ENCODE measurements at regions not wholly inside any gene's neighbourhood (a gene's known extent, or its start where the extent isn't known, plus 50 kb on each side); places are given as distances from the start of the nearest gene placed in this dataset.

DNA sequence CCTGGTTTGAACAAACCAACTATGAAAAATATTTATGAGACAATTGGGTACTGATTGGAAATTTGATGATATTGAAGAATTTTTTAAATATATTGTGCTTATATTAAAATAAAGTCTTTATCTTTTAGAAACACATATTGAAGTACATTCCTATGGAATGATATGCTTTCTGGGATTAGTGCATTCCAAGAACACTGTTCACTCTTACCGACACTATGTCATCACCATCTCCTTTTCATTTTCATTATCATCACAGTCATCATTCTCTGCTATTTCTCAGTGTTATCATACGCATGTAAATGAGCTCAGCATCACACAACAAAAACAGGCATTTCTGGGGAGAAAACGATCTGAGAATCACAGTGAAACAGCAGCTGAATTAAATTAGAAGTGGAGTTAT is 513.3 kb upstream of the CCDC196 start (continued):
- TF ChIP-seq DPF2 (IDR thresholded peaks at IDR 0.05): no peak
- TF ChIP-seq, protein P1, sequence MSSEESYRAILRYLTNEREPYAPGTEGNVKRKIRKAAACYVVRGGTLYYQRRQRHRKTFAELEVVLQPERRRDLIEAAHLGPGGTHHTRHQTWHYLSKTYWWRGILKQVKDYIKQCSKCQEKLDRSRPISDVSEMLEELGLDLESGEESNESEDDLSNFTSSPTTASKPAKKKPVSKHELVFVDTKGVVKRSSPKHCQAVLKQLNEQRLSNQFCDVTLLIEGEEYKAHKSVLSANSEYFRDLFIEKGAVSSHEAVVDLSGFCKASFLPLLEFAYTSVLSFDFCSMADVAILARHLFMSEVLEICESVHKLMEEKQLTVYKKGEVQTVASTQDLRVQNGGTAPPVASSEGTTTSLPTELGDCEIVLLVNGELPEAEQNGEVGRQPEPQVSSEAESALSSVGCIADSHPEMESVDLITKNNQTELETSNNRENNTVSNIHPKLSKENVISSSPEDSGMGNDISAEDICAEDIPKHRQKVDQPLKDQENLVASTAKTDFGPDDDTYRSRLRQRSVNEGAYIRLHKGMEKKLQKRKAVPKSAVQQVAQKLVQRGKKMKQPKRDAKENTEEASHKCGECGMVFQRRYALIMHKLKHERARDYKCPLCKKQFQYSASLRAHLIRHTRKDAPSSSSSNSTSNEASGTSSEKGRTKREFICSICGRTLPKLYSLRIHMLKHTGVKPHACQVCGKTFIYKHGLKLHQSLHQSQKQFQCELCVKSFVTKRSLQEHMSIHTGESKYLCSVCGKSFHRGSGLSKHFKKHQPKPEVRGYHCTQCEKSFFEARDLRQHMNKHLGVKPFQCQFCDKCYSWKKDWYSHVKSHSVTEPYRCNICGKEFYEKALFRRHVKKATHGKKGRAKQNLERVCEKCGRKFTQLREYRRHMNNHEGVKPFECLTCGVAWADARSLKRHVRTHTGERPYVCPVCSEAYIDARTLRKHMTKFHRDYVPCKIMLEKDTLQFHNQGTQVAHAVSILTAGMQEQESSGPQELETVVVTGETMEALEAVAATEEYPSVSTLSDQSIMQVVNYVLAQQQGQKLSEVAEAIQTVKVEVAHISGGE (CRISPR knock-in tag; IDR thresholded peaks at IDR 0.05): no peak

DNA sequence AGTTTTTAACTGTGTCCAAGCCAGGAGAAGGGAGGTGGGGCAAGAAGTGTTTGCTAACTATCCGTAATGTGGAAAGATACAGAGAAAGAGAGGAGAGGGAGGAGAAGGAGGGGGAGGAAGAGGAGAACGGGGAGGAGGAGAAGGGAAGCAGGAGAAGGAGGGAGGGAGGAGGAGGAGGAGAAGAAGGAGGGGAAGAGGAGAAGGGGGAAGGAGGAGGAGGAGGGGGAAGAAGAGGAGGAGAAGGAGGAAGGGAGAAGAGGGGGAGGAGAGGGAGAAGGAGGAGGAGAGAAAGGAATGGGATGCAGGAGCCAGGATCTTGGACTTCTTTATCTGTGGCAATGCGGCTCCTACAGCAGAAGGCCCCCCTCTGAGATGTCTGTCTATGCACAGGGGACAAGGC is 510.3 kb upstream of the CCDC196 start:
- Histone ChIP-seq H2AFZ (ENCODE audit: control insufficient read depth, low read depth, low read length) (no peak overlapping the region), H3K27ac (ENCODE audit: control insufficient read depth, insufficient read depth) (no peak overlapping the region)
- TF ChIP-seq, protein P2, sequence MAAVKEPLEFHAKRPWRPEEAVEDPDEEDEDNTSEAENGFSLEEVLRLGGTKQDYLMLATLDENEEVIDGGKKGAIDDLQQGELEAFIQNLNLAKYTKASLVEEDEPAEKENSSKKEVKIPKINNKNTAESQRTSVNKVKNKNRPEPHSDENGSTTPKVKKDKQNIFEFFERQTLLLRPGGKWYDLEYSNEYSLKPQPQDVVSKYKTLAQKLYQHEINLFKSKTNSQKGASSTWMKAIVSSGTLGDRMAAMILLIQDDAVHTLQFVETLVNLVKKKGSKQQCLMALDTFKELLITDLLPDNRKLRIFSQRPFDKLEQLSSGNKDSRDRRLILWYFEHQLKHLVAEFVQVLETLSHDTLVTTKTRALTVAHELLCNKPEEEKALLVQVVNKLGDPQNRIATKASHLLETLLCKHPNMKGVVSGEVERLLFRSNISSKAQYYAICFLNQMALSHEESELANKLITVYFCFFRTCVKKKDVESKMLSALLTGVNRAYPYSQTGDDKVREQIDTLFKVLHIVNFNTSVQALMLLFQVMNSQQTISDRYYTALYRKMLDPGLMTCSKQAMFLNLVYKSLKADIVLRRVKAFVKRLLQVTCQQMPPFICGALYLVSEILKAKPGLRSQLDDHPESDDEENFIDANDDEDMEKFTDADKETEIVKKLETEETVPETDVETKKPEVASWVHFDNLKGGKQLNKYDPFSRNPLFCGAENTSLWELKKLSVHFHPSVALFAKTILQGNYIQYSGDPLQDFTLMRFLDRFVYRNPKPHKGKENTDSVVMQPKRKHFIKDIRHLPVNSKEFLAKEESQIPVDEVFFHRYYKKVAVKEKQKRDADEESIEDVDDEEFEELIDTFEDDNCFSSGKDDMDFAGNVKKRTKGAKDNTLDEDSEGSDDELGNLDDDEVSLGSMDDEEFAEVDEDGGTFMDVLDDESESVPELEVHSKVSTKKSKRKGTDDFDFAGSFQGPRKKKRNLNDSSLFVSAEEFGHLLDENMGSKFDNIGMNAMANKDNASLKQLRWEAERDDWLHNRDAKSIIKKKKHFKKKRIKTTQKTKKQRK (IDR thresholded peaks at IDR 0.05; ENCODE audit: low read depth, low read length): no peak
- TF ChIP-seq CREM (IDR thresholded peaks at IDR 0.05; ENCODE audit: low read depth) (no peak), RELA (IDR thresholded peaks at IDR 0.05; ENCODE audit: borderline replicate concordance, partially characterized antibody) (no peak), MYC (IDR thresholded peaks at IDR 0.05; ENCODE audit: insufficient read depth, insufficient read length, insufficient replicate concordance, low read length, severe bottlenecking) (no peak), SMC3 (IDR thresholded peaks at IDR 0.05; ENCODE audit: borderline replicate concordance, low read length) (no peak), BCL11A (IDR thresholded peaks at IDR 0.05; ENCODE audit: low read depth, low read length) (no peak), EGR1 (IDR thresholded peaks at IDR 0.05; ENCODE audit: borderline replicate concordance in 1 of 2, low read depth in 2 of 2, low read length in 2 of 2) (no peak), MYB (IDR thresholded peaks at IDR 0.05; ENCODE audit: borderline replicate concordance, low read depth, low read length) (no peak)
- TF ChIP-seq, protein P3, sequence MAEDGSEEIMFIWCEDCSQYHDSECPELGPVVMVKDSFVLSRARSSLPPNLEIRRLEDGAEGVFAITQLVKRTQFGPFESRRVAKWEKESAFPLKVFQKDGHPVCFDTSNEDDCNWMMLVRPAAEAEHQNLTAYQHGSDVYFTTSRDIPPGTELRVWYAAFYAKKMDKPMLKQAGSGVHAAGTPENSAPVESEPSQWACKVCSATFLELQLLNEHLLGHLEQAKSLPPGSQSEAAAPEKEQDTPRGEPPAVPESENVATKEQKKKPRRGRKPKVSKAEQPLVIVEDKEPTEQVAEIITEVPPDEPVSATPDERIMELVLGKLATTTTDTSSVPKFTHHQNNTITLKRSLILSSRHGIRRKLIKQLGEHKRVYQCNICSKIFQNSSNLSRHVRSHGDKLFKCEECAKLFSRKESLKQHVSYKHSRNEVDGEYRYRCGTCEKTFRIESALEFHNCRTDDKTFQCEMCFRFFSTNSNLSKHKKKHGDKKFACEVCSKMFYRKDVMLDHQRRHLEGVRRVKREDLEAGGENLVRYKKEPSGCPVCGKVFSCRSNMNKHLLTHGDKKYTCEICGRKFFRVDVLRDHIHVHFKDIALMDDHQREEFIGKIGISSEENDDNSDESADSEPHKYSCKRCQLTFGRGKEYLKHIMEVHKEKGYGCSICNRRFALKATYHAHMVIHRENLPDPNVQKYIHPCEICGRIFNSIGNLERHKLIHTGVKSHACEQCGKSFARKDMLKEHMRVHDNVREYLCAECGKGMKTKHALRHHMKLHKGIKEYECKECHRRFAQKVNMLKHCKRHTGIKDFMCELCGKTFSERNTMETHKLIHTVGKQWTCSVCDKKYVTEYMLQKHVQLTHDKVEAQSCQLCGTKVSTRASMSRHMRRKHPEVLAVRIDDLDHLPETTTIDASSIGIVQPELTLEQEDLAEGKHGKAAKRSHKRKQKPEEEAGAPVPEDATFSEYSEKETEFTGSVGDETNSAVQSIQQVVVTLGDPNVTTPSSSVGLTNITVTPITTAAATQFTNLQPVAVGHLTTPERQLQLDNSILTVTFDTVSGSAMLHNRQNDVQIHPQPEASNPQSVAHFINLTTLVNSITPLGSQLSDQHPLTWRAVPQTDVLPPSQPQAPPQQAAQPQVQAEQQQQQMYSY (CRISPR knock-in tag; IDR thresholded peaks at IDR 0.05): no peak
- TF ChIP-seq, protein P4, sequence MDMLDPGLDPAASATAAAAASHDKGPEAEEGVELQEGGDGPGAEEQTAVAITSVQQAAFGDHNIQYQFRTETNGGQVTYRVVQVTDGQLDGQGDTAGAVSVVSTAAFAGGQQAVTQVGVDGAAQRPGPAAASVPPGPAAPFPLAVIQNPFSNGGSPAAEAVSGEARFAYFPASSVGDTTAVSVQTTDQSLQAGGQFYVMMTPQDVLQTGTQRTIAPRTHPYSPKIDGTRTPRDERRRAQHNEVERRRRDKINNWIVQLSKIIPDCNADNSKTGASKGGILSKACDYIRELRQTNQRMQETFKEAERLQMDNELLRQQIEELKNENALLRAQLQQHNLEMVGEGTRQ (IDR thresholded peaks at IDR 0.05; ENCODE audit: borderline replicate concordance, low read depth, low read length): no peak

More for the DNA sequence above, 510.3 kb upstream of the CCDC196 start:
- intact Hi-C loops (cut with micrococcal nuclease; ENCODE audit: unreplicated experiment): no loop called here
- Histone ChIP-seq H3K4me3 (no peak overlapping the region), H3K36me3 (ENCODE audit: control insufficient read depth in 2 of 2, insufficient read depth in 2 of 2, low read length in 1 of 2) (no peaks in the 10 kb centered on the region), H3K9me3 (replicated peaks; ENCODE audit: control insufficient read depth, insufficient read depth, low read length) (no peaks in the 10 kb centered on the region; the same call in 2 of the 3 replicates), H4K20me1 (ENCODE audit: control insufficient read depth, insufficient read depth) (no peaks in the 10 kb centered on the region), H3K4me1 (ENCODE audit: control insufficient read depth, insufficient read depth, low read length) (no peaks in the 10 kb centered on the region), H3K9ac (ENCODE audit: control insufficient read depth, insufficient read depth, low read length) (no peak overlapping the region), H3K27me3 (replicated peaks in 1 of 2; ENCODE audit: control insufficient read depth in 2 of 2, insufficient read depth in 2 of 2, low read length in 1 of 2) (peaks cover 0 to 4% of the 10 kb centered on the region in 2 experiments; a peak in 1 of 4 replicates), H3K4me2 (ENCODE audit: control insufficient read depth, insufficient read depth) (no peak overlapping the region), H3K79me2 (ENCODE audit: control insufficient read depth, insufficient read depth, low read length) (no peaks in the 10 kb centered on the region)
- ChIA-PET SMC1A (ENCODE audit: uncharacterized antibody, unreplicated experiment) (no interaction called here), CTCF (no interaction called here), RAD21 (ENCODE audit: unreplicated experiment) (no interaction called here), POLR2A (no interaction called here)
- DNase-seq (ENCODE audit: low read depth, low spot score) (no peak), ATAC-seq (no peak), FAIRE-seq (no peak)
- WGBS (ENCODE audit: insufficient coverage, insufficient replicate concordance, low lambda C conversion rate, missing lambda C conversion rate): 29% methylated on average over 3 of the region's 3 CpGs
- no TSS peak for BruUV-seq (replicated peaks)
- in situ Hi-C loops (cut with MboI): no loop called here

All from GM12878 (cell line).